ENCODE measurements at regions not wholly inside any gene's neighbourhood (a gene's known extent, or its start where the extent isn't known, plus 50 kb on each side); places are given as distances from the start of the nearest gene placed in this dataset.

- POLR2A ChIA-PET = no interaction called here
- H3K36me3 ChIP-seq (ENCODE audit: control insufficient read depth in 2 of 2, insufficient read depth in 1 of 2, low read length in 2 of 2) = no peaks in the 10 kb centered on the region
- H3K4me3 ChIP-seq (ENCODE audit: low read depth, low read length) = no peak overlapping the region
- no peak overlapping the region for H3K27ac ChIP-seq (ENCODE audit: extremely low read depth, low read depth, low read length)
- CTCF ChIA-PET = no interaction called here
- no peaks in the 10 kb centered on the region; the same call in 1 of the 2 replicates for H3K9me3 ChIP-seq (ENCODE audit: control insufficient read depth, insufficient read depth, low read depth, low read length)
- H3K4me1 ChIP-seq (ENCODE audit: control insufficient read depth, insufficient read depth, low read length) = no peaks in the 10 kb centered on the region
- TF ChIP-seq ZNF324 (tag by site-specific recombination; IDR thresholded peaks at IDR 0.05) (no peak), ZNF350 (tag by site-specific recombination; IDR thresholded peaks at IDR 0.05) (no peak), ZBTB49 (tag by site-specific recombination; IDR thresholded peaks at IDR 0.05; ENCODE audit: low read depth) (no peak), ZNF785 (tag by site-specific recombination; IDR thresholded peaks at IDR 0.05) (no peak)
These were observed 74.8 kb upstream of the SOX11 start for GRCh38 chr2:5617358-5617757.

- no peak overlapping the region for H3K4me3 ChIP-seq (ENCODE audit: low read depth, low read length)
- H3K36me3 ChIP-seq (ENCODE audit: control insufficient read depth in 2 of 2, insufficient read depth in 1 of 2, low read length in 2 of 2) = no peaks in the 10 kb centered on the region
- ChIA-PET CTCF (no interaction called here), POLR2A (no interaction called here)
- no peaks in the 10 kb centered on the region; the same call in 1 of the 2 replicates for H3K9me3 ChIP-seq (ENCODE audit: control insufficient read depth, insufficient read depth, low read depth, low read length)
- H3K27ac ChIP-seq (ENCODE audit: extremely low read depth, low read depth, low read length) = no peak overlapping the region
- no peaks in the 10 kb centered on the region for H3K4me1 ChIP-seq (ENCODE audit: control insufficient read depth, insufficient read depth, low read length)
- TF ChIP-seq PBX3 (CRISPR knock-in tag; IDR thresholded peaks at IDR 0.05) = no peak
- no peak for TF ChIP-seq KLF8 (tag by site-specific recombination; IDR thresholded peaks at IDR 0.05)
- no peak for TF ChIP-seq ZNF394 (tag by site-specific recombination; IDR thresholded peaks at IDR 0.05; ENCODE audit: borderline replicate concordance)
- TF ChIP-seq ZNF449 (tag by site-specific recombination; IDR thresholded peaks at IDR 0.05) = no peak
- no peak for TF ChIP-seq SP2 (tag by site-specific recombination; IDR thresholded peaks at IDR 0.05)
- no peak for TF ChIP-seq ZNF10 (tag by site-specific recombination; IDR thresholded peaks at IDR 0.05)
- no peak for TF ChIP-seq ZNF513 (tag by site-specific recombination; IDR thresholded peaks at IDR 0.05)
- TF ChIP-seq ZNF585B (tag by site-specific recombination; IDR thresholded peaks at IDR 0.05) = no peak
- no peak for TF ChIP-seq ZFP37 (tag by site-specific recombination; IDR thresholded peaks at IDR 0.05)
- TF ChIP-seq ZNF660 (tag by site-specific recombination; IDR thresholded peaks at IDR 0.05) = no peak
- TF ChIP-seq ZNF416 (tag by site-specific recombination; IDR thresholded peaks at IDR 0.05) = no peak
These were observed 74.4 kb upstream of the SOX11 start for GRCh38 chr2:5617796-5618195.

- ChIA-PET CTCF (no interaction called here), POLR2A (no interaction called here)
- Histone ChIP-seq H3K4me1 (ENCODE audit: control insufficient read depth, insufficient read depth, low read length) (no peaks in the 10 kb centered on the region), H3K27ac (ENCODE audit: extremely low read depth, low read depth, low read length) (no peak overlapping the region), H3K4me3 (ENCODE audit: low read depth, low read length) (no peak overlapping the region), H3K9me3 (ENCODE audit: control insufficient read depth, insufficient read depth, low read depth, low read length) (no peaks in the 10 kb centered on the region), H3K36me3 (ENCODE audit: control insufficient read depth in 2 of 2, insufficient read depth in 1 of 2, low read length in 2 of 2) (no peaks in the 10 kb centered on the region)
- TF ChIP-seq ZXDB (tag by site-specific recombination; IDR thresholded peaks at IDR 0.05) = no peak
- no peak for TF ChIP-seq ZNF76 (tag by site-specific recombination; IDR thresholded peaks at IDR 0.05; ENCODE audit: borderline replicate concordance, low read depth)
- no peak for TF ChIP-seq ZNF530 (tag by site-specific recombination; IDR thresholded peaks at IDR 0.05; ENCODE audit: low read depth)
- no peak for TF ChIP-seq ZNF362 (tag by site-specific recombination; IDR thresholded peaks at IDR 0.05)
- no peak for TF ChIP-seq TRIM28 (IDR thresholded peaks at IDR 0.05; ENCODE audit: borderline replicate concordance, low read length)
- TF ChIP-seq ZSCAN5A (tag by site-specific recombination; IDR thresholded peaks at IDR 0.05) = no peak
- TF ChIP-seq ZBTB20 (tag by site-specific recombination; IDR thresholded peaks at IDR 0.05) = no peak
- no peak for TF ChIP-seq ZNF777 (tag by site-specific recombination; IDR thresholded peaks at IDR 0.05; ENCODE audit: borderline replicate concordance)
- TF ChIP-seq ZNF677 (tag by site-specific recombination; IDR thresholded peaks at IDR 0.05) = no peak
- TF ChIP-seq ZNF654 (tag by site-specific recombination; IDR thresholded peaks at IDR 0.05; ENCODE audit: low read depth) = no peak
These were observed 73.9 kb upstream of the SOX11 start for GRCh38 chr2:5618271-5618670.
